Upper lobe of left lung (tissue), 4 donors: ENCODE measurements at regions not wholly inside any gene's neighbourhood (a gene's known extent, or its start where the extent isn't known, plus 50 kb on each side); places are given as distances from the start of the nearest gene placed in this dataset.

ENCODE experiments used
- CTCF ChIP-seq, 6 experiments: fragments of 450-650 bp in 4 of 6; fragments of 200-600 bp in 2 of 6; sonication (generic) in 2 of 6; IDR thresholded peaks; one replicate each; pipeline ENCODE4 v1.5.1; 2016 to 2019; ENCODE audit warnings: antibody characterized with exemption in 6 of 6
- POLR2AphosphoS5 ChIP-seq, 2 donors: sonication (generic); formaldehyde crosslinking; IDR thresholded peaks; one replicate each; pipeline ENCODE4 v1.5.1; 2017; ENCODE audit warnings: antibody characterized with exemption in 2 of 2

- no peak for TF ChIP-seq POLR2AphosphoS5 (IDR thresholded peaks at IDR 0.05)
- TF ChIP-seq CTCF (IDR thresholded peaks at IDR 0.05) = no peak
These were observed 390.0 kb downstream of the STK39 start for GRCh38 chr2:167857416-167857815.
